22Rv1 (cell line): ENCODE measurements at regions not wholly inside any gene's neighbourhood (a gene's known extent, or its start where the extent isn't known, plus 50 kb on each side); places are given as distances from the start of the nearest gene placed in this dataset.

Experiments
- CTCF ChIP-seq: fragments of 450-650 bp; IDR thresholded peaks from 2 replicates; pipeline ENCODE4 v1.5.1; 2017; ENCODE audit warnings: mild to moderate bottlenecking
- ZFX ChIP-seq: fragments of 450-650 bp; IDR thresholded peaks from 2 replicates; pipeline ENCODE4 v1.6.1; 2017; ENCODE audit warnings: antibody characterized with exemption, borderline replicate concordance

- TF ChIP-seq CTCF: no peak
- TF ChIP-seq ZFX: no peak
Observed at GRCh38 chr12:131375972-131376345, 334.9 kb upstream of the SFSWAP start.
